HG03097 (cell line): ENCODE measurements at regions not wholly inside any gene's neighbourhood (a gene's known extent, or its start where the extent isn't known, plus 50 kb on each side); places are given as distances from the start of the nearest gene placed in this dataset.

Experiments
- ATAC-seq: cut with Tn5 transposase; IDR thresholded peaks from one replicate; pipeline ENCODE4 v1.9.1; 2021; ENCODE audit not compliant: unreplicated experiment, low FRiP score

DNA sequence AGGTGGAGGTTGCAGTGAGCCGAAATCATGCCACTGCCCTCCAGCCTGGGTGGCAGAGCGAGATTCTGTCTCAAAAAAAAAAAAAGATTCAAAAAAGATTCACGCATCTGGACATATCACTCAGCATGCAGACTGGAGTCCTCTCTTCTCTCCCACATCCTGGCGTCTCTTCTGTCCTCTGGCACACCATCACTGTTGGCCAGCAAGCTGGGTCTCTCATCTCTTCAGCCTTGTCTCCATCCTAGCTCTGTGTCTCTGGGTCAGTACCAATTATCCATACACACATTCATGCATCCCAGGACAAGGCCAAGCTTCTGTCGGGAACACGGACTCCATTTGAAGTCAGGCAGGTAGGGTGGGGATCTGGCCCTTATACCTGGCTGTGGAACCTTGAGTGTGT, 105.5 kb upstream of the MAP1LC3B2 start:
- ATAC-seq, result no peak

DNA sequence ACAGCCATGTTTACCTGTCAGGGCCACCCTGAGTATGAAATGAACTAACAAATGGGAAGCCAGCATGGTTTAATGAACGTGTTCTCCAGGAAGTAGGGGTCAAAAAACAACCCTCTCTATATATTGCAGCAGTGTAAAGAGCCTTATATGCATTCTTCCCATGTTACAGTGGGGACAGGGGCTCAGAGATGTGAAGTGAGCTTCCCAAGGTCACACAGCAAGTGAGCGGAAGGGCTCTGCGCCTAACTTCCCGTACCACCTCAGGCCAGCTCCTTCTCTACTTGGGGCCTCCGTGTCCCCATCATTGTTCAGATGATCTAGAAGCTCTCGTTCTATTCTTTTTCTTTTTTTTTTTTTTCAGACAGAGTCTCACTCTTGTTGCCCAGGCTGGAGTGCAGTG, 105.1 kb upstream of the MAP1LC3B2 start:
- no peak for ATAC-seq

DNA sequence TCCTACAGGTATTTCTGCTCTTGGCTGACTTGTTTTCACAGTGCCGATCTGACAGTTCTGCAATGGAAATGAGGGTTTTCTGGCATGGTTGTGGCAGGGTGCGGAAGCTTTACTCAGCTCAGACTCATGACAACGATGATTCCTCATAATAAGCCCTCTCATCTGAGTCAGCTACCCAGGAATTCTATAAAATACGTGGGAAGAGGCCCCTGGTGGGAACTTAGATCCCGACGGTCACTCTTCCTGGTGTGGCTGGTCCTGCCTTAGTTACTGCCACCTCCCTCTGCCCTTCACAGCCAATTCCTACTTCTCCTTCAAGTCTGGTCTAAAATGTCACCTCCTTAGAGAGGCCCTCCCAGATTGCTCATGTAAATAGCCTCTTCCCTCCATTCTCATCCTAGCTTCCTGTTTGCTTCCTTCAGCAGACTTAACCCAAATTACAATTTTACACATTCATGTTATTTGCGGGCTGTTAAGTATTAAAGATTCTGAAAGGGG, 104.2 kb upstream of the MAP1LC3B2 start:
- ATAC-seq, result no peak

DNA sequence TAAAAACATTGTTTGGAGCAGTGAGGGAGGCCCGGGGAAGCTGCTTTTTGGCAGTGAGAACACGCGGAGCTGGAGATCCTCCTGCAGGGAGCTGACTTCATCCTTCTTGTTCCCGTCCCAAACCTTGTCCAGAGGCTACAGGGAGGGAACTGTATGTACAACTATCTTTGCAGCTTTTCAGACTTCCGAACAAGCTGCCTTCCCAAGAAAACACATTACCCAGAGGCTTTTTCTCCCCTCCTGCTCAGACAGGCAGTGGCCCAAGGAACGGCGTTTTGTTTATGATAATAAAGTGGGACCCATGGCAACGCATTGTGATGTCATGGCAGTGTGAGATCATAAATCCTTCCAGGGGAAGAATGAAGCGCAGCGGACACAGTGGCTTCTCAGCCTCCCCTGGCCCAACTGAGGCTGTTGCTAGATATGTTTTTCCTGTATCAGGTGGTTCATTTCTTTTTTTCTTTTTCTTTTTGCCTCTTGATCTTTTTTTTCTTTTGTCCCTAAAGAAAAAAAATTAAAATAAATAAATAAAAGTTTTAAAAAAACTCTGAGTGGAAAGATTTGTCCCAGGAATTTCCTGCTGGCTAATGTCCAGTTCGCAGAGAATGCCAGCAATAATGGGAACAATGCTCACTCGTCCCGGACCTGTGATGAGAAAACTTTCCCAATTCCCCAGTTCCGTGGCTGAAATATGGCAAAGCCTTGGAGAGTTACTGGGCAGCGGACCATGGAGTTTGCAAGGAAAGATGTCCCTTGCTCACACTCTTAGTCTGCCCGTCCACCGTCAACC, 103.4 kb upstream of the MAP1LC3B2 start:
- ATAC-seq, result no peak

DNA sequence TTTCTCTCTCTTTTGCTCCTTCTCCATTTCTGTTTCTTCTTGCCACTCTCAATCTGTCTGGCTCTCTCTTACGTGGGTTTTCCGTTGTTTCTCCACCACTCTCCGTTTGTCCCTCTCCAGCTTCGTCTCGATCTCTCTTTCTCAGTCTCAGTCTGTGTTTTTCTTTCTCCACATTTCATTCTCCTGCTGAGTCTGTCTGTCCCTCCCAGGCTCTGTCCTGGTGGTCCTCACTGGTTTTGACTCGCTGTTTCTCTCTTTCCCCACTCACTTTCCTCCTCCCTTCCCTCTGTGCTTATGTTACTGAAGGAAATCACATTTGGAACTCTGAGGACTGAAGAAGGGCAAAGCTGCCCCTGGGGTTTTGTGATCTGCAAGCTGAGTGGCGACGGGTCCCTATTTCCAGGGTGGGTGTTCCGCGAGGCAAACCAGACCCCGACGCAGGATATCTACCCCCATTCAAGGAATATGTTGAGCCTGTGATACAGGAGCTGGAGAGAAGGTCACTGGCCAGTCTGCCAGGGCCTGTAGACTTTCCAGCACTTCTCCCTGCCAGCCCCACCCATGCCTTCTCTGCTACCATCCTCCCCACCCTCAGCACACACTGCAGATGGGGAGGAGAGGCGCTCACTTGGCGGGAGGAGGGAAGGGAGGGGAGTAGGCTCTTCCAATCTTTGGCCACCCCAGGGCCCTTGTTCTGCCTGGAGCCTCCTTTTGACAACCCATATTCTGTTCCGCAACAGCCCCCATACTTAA, 102.7 kb upstream of the MAP1LC3B2 start:
- no peak for ATAC-seq

DNA sequence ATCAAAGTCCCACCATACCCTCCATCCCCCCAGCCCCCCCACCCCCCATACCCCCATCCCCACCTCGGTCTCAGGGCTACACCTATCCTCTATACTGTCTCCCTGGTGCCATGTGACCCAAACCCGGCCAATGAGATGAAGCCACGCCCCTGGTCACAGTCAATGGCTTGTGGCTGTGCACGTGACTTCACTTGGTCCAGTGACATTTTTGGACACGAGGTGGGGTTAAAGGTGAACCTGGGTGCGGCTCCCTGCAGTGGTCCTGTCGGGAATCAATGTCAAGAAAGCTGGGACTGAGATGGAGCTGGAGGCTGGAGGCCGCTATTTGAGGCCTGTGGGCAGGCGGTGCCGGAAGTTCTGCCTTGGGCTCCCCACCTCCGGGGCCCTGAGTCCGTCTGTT, 100.7 kb upstream of the MAP1LC3B2 start:
- ATAC-seq, result no peak

DNA sequence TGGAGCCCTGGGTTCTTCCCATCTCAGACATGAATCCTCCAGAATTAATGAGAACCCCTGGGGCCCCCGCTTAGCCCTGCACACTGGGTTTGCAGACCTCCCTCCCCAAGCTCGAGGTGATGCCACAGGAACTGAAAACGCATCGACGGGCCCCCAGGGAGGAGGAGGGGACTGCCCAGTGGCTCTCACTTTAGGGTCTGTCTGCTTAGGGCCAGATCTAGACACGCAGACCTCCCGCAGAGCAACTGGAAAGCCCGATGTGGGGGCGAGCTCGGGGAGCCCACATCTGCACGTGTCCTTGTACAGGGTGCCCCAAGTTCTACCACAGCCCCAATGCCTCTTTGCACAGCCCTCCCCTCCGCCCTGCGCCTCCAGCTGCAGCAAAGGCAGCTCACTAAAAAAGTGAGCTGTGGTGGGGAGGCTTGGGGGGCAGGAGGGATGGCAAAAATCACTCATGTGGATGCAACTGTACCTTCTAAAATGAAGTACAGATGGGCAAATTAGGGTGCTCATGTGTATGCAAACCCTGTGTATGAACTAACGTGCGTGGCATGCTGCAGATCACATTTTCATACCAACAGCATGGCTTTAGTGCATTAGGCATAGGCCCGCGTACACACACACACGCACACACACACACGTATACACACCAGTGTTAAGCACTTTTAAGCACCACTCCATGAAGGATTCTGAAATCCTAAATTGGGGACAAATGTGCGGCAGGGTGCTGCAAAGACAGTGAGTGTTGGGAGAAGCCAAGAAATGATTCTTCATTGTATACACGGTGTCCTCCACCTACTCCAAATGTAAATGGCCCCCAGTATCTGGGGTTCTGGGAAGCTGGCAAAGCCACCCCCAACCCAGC, 99.9 kb upstream of the MAP1LC3B2 start:
- ATAC-seq, result no peak

DNA sequence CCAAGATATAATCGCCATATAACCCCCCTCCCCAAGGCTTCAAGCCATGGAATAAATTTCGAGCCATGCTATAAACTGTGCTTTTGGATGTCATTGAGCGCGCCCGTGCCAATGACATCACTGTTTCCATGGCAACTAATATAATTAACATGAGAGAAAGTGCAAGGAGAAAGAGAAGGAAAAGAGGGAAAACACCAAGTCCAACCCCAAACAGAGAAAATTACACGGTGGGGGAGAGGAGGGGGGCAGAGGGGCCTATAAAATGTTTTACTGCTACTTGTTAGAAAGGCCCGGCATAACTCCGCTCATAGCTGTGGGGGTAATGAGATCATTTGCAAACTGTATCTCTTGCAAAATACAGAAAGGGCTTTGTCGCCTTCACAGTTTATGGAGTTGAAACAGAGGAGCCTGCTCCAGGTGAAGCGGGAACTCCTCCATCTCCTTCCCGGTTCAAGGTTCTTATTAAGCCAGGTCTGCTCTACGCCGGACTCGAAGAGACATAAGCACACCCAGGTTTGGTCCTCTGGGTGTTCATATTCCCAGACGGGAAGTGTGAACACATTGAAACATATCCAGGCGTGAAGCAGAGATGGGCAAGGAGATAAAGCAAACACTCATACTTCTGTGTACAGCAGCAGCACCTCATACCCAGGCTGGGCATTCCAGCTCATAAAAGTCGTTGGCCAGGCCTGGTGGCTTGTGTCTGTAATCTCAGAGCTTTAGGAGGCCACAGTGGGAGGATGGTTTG, 99.1 kb upstream of the MAP1LC3B2 start:
- no peak for ATAC-seq

DNA sequence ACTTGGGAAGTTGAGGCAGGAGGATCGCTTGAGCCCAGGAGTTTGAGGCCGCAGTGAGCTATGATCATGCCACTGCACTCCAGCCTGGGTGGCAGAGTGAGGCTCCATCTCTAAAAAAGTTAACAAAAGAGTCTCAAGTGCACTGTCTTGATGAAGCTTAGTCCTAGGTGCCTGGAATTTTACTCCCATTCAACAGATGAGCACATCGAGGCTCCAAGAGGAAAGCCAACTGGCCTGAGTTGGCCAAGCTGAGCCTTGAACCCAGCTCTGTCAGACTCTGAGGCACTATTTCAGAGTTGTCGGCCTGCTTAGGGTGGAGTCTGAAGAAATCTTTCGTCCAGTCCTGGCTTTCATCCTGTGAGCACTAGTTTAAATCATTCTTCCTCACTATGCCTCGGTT, 98.1 kb upstream of the MAP1LC3B2 start:
- no peak for ATAC-seq

DNA sequence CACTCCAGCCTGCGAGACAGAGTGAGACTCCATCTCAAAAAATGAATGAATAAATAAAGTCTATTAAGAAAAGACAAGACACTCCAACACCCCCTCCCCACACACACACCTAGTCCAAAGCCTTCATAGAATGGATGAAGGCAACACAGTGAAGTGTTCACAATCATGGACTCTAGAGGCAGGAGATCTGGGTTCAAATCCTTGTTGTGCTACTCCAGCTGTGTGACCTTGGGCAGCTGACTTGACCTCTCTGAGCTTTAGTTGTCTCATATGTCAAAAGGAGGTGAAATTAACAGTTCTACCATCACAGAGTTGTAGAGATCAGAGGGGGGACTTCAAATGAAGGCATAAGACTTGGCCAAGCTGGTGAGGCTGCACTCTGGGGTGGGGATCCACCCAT, 95.8 kb upstream of the MAP1LC3B2 start:
- ATAC-seq, result no peak

DNA sequence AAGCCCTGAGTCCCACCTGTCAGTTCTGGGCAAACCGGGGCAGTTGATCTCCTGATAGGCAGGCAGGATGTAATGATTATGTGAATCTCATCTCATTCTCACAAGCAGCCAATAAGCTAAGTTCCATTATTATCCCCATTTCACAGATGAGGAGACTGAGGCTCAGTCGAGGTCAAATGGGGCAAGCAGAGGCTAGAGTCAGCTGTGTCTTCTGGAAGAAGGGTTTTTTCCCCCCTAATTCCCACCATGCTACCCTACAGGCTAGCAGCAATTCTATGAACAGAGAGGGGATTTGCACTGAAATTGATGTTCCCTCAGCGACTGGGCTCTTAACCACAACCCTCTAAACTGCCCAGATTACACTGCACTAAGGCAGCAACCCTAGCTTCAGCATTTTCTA, 93.8 kb upstream of the MAP1LC3B2 start:
- ATAC-seq, result no peak

DNA sequence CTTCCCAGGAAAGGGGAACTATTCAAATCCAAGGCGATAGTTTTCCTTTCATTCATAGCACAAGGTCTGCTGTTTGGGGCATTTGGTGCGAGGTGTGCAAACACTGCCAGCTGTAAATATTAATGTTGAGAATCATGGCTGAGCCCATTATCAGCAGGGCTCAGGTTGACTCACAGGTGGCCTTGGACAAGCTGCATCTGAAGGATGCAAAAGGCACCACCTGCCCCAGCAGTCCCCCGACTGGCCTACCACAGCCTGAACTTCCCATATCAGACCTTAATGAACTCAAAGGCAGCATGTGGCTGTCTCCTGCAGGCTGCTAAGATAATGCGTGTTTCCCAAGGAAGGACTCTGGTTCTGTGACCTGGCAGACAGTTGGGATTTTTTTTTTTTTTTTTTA, 93.3 kb upstream of the MAP1LC3B2 start:
- no peak for ATAC-seq

DNA sequence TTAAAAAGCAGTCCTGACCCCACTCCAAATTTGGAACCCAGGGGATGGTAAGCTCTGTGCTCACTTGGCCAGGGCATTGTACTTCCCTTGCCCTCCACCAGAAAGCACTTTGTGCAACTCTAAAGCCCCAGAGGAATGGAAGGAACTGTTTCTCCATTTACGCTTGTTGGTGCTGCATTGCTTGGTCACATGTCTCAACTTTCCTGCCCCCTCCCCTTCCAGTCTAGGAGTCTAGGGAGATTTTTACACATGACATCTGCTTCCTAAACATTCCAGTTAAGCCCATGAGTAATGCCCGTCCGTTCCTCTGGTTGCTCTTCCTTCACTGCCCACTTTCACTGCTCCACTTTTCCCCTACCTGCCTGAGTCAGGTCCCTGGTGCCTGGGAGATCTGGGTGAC, 92.6 kb upstream of the MAP1LC3B2 start:
- no peak for ATAC-seq

DNA sequence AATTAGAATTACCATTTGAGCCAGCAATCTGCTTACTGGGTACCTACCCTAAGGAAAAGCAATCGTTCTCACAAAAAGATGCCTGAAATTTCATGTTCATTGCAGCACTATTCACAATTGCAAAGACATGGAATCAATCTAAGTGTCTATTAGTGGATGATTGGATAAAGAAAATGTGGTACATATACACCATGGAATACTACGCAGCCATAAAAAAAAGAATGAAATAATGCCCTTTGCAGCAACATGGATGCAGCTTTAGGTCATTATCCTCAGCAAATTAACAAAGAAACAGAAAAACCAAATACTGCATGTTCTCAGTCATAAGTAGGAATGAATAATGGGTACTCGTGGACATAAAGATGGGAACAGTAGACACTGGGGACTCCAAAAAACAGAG, 89.8 kb upstream of the MAP1LC3B2 start:
- no peak for ATAC-seq

DNA sequence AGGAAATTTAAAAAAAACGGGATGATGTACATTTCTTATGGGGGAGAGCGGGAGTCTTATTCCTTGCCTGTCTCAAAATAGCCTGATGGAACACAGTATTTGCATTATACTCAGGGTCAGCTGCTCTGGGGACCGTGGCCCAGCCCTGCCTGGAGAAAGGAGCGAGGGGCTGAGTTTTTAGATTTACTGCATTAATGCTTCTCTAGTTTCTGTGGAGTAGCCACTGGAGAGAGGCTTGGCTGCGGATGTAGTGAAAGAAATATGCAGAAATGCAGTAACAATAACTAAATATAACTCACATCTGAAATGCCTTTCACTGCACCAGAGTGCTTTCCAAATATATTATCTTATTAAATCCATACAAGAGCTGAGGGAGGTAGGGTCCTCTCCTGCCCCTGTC, 87.6 kb upstream of the MAP1LC3B2 start:
- ATAC-seq, result no peak

DNA sequence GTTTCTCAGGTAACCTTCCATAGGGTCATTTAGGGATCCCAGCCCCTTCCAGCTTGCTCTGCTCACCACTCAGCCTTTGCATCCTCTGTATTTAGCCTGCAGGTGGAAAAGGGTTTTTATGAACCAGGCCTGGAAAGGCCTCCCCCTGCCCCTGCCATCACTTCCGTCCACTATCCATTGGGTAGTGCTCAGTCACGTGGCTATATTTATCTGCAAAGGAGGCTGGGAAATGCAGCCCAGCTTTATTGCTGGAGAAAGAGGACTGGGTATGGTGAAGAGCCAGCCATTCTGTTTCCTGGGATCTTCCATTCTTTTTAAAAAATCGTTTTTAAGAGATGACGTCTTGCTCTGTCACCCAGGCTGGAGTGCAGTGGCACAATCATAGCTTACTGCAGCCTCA, 87.0 kb upstream of the MAP1LC3B2 start:
- no peak for ATAC-seq

DNA sequence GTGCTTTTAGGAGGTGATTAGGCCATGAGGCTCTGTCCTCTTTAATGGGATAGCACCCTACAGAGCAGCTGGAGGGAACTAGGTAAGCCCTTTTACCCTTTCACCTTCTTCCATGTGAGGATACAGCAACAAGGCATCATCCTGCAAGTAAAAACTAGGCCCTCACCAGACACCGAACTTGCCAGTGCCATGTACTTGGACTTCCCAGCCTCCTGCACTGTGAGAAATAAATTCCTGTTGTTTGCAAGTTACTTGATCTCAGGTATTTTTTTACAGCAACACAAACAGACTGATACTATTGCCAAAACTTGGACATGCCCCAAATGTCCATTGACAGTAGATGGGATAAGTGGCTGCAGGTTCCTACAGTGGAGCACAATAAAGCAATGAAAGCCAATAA, 85.8 kb upstream of the MAP1LC3B2 start:
- no peak for ATAC-seq

DNA sequence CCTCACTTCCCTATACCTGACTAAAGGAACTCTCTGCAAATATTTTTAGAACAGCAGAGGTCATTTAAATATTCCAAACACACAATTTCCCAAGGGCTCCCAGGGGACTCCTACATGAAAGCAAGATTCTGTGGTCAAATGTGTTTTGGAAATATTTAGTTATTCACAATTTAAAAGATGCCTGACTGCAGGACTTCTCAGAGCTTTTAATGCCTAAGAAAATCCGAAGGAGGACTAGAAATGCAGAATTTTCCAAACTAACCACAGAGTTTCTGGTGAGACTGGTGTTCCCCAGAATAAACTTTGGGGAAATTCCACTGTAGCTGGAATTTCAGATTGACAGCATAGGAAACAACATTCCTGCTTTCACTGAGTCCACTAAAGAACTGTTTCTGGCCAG, 84.8 kb upstream of the MAP1LC3B2 start:
- no peak for ATAC-seq

DNA sequence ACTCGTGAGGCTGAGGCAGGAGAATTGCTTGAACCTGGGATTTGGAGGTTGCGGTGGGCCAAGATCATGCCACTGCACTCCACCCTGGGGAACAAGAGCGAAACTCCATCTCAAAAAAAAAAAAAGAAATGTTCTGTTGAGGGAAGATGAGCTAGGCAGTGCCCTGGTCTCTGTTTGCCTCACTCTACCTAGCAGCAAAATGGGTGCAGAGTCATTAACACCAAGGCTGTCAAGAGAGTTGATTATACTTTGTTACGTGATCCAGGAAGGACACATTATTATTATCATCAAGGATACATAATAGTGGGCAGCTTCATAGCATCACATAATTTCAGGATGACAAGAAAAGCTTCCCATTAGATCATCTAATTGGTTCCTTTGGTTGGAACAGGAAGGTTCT, 84.3 kb upstream of the MAP1LC3B2 start:
- ATAC-seq, result no peak

DNA sequence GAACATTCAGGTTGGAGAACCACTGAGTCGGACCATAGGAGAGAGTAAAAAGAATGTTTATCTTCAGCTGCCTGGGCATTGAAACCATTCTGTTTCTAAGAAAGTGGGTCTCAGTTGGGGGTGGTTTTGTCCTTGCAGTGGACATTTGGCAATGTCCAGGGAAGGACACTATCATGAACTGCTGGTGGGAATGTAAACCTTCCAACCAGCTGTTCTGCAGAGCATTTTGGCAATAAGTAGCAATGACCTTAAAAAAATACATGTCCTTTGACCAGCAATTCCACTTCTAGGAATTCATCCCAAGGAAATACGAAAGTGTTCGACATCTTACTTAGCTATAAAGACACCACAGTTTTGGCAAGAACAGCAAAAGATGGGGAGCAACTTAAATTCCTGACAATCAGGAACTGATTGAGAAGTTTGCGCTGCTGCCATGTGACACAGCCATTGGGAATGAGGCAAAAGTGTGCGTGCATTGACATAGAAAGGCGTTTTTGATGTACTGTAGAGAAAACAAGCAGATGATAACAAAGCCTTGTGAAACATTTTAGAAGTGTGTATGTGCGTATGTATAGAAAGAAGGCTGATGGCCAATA, 82.9 kb upstream of the MAP1LC3B2 start:
- no peak for ATAC-seq
